HEK293T (cell line): ENCODE measurements at regions not wholly inside any gene's neighbourhood (a gene's known extent, or its start where the extent isn't known, plus 50 kb on each side); places are given as distances from the start of the nearest gene placed in this dataset.

ENCODE experiments used
- CTCF ChIA-PET: fragments of 350-600 bp; formaldehyde crosslinking; extraction: SDS; loops from one replicate; lab custom pipeline; 2021; ENCODE audit warnings: antibody characterized with exemption, inconsistent platforms; lab: Yijun Ruan, JAX
- POLR2A ChIA-PET: fragments of 350-600 bp; formaldehyde crosslinking; extraction: SDS; loops from one replicate; lab custom pipeline; 2020; ENCODE audit warnings: antibody characterized with exemption, inconsistent platforms; lab: Yijun Ruan, JAX
- DNase-seq: peaks from one replicate; pipeline ENCODE4 v3.0.0; 2012; ENCODE audit warnings: mixed read lengths; ENCODE audit errors: extremely low spot score
- ARNT ChIP-seq: fragments of 450-650 bp; IDR thresholded peaks from 2 replicates; pipeline ENCODE4 v1.6.1; 2017; ENCODE audit warnings: mild to moderate bottlenecking
- BHLHE40 ChIP-seq: fragments of 450-650 bp; IDR thresholded peaks from 2 replicates; pipeline ENCODE4 v1.6.1; 2016; ENCODE audit warnings: mild to moderate bottlenecking, moderate library complexity, borderline replicate concordance
- CTBP1 ChIP-seq: fragments of 450-650 bp; IDR thresholded peaks from 2 replicates; pipeline ENCODE4 v1.6.1; 2016; ENCODE audit warnings: borderline replicate concordance
- ELF4 ChIP-seq: fragments of 450-650 bp; IDR thresholded peaks from 2 replicates; pipeline ENCODE4 v1.6.1; 2017; ENCODE audit warnings: antibody characterized with exemption
- FOXA1 ChIP-seq: fragments of 450-650 bp; IDR thresholded peaks from 2 replicates; pipeline ENCODE4 v1.6.1; 2016; ENCODE audit warnings: mild to moderate bottlenecking
- FOXK2 ChIP-seq: fragments of 450-650 bp; IDR thresholded peaks from 2 replicates; pipeline ENCODE4 v1.6.1; 2016; ENCODE audit warnings: mild to moderate bottlenecking
- FOXM1 ChIP-seq: fragments of 450-650 bp; IDR thresholded peaks from 2 replicates; pipeline ENCODE4 v1.6.1; 2017; ENCODE audit warnings: mild to moderate bottlenecking, borderline replicate concordance
- HDGF ChIP-seq: fragments of 450-650 bp; IDR thresholded peaks from 2 replicates; pipeline ENCODE4 v1.6.1; 2017; ENCODE audit warnings: antibody characterized with exemption, borderline replicate concordance
- L3MBTL2 ChIP-seq: fragments of 450-650 bp; conservative IDR thresholded peaks from 2 replicates; pipeline ENCODE4 v1.6.1; 2016; ENCODE audit warnings: mild to moderate bottlenecking
- LEF1 ChIP-seq: fragments of 450-650 bp; IDR thresholded peaks from 2 replicates; pipeline ENCODE4 v1.6.1; 2017; ENCODE audit warnings: mild to moderate bottlenecking, borderline replicate concordance
- NFRKB ChIP-seq: fragments of 450-650 bp; IDR thresholded peaks from 2 replicates; pipeline ENCODE4 v1.6.1; 2016; ENCODE audit warnings: mild to moderate bottlenecking, moderate library complexity
- PKNOX1 ChIP-seq: fragments of 450-650 bp; IDR thresholded peaks from 2 replicates; pipeline ENCODE4 v1.6.1; 2016
- SP1 ChIP-seq: fragments of 450-650 bp; IDR thresholded peaks from 2 replicates; pipeline ENCODE4 v1.6.1; 2017
- SUZ12 ChIP-seq: fragments of 450-650 bp; IDR thresholded peaks from 2 replicates; pipeline ENCODE4 v1.6.1; 2016; ENCODE audit warnings: mild to moderate bottlenecking
- TARDBP ChIP-seq: fragments of 450-650 bp; IDR thresholded peaks from 2 replicates; pipeline ENCODE4 v1.6.1; 2016
- ZNF384 ChIP-seq: fragments of 450-650 bp; IDR thresholded peaks from 2 replicates; pipeline ENCODE4 v1.6.1; 2016

DNA sequence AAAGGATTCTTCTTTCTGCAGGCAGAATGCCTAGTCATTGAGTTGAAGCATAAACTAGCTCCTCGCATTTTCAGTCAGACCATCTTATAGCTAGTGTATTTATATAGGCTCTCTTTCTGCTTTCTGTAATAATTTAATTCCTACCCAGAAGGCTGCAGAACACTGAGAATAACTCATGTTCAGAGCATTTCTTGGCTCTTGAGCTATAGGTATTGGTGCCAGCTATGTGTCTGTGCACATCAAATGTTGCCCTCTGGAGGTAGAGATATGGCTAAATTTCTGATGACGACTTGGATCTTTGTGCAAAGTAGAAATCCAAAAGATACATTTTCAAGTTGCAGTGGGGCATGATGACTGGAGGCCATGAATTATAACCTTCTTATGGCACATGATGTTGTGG lies 336.2 kb upstream of the TPM1 start:
- TF ChIP-seq HDGF (no peak), LEF1 (no peak), SUZ12 (no peak), CTBP1 (no peak), L3MBTL2 (no peak), ZNF384 (no peak), TARDBP (no peak), SP1 (no peak), ELF4 (no peak), ARNT (no peak), PKNOX1 (no peak), FOXK2 (no peak), FOXM1 (no peak), NFRKB (no peak), FOXA1 (no peak), BHLHE40 (no peak)
- CTCF ChIA-PET: no interaction called here
- DNase-seq: no peak
- POLR2A ChIA-PET: no interaction called here

GRCh38 chr15:62708470-62708869 lies 334.1 kb upstream of the TPM1 start:
- POLR2A ChIA-PET: no interaction called here
- CTCF ChIA-PET: no interaction called here
- no peak for TF ChIP-seq HDGF
- TF ChIP-seq NFRKB: no peak
- no peak for TF ChIP-seq ARNT
- no peak for TF ChIP-seq SP1
- no peak for TF ChIP-seq FOXA1
- no peak for TF ChIP-seq LEF1
- TF ChIP-seq FOXK2: no peak
- TF ChIP-seq L3MBTL2: no peak
- no peak for TF ChIP-seq TARDBP
- TF ChIP-seq ZNF384: no peak
- no peak for TF ChIP-seq PKNOX1
- no peak for TF ChIP-seq FOXM1
- DNase-seq: no peak

DNA sequence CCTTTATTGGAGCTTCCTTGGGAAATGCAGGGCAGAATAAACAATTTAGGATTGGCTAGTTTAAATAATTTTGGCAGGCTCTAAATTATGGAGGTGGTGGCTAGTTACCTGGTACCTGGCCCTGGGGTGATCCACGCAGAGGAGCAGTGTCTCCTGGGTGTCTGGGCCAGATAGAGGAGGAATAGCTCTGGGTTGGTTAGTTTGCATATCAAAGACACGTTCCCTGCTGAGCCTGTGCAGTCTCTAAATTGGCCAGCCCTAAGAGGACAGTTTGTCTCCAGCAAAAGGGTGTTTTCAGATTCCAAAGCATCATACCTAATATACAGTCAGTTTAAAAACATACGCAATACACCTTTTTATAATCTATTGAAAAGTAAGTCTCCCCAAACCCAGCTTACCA lies 333.3 kb upstream of the TPM1 start:
- no peak for TF ChIP-seq L3MBTL2
- TF ChIP-seq TARDBP: no peak
- no peak for TF ChIP-seq ZNF384
- TF ChIP-seq FOXM1: no peak
- TF ChIP-seq NFRKB: no peak
- TF ChIP-seq BHLHE40: no peak
- TF ChIP-seq HDGF: no peak
- no peak for TF ChIP-seq CTBP1
- no peak for TF ChIP-seq ARNT
- no peak for TF ChIP-seq FOXK2
- TF ChIP-seq PKNOX1: no peak
- no peak for TF ChIP-seq SUZ12
- no peak for TF ChIP-seq FOXA1
- no peak for TF ChIP-seq SP1
- TF ChIP-seq LEF1: no peak
- TF ChIP-seq ELF4: no peak
- DNase-seq: no peak
- CTCF ChIA-PET: no interaction called here
- POLR2A ChIA-PET: no interaction called here

DNA sequence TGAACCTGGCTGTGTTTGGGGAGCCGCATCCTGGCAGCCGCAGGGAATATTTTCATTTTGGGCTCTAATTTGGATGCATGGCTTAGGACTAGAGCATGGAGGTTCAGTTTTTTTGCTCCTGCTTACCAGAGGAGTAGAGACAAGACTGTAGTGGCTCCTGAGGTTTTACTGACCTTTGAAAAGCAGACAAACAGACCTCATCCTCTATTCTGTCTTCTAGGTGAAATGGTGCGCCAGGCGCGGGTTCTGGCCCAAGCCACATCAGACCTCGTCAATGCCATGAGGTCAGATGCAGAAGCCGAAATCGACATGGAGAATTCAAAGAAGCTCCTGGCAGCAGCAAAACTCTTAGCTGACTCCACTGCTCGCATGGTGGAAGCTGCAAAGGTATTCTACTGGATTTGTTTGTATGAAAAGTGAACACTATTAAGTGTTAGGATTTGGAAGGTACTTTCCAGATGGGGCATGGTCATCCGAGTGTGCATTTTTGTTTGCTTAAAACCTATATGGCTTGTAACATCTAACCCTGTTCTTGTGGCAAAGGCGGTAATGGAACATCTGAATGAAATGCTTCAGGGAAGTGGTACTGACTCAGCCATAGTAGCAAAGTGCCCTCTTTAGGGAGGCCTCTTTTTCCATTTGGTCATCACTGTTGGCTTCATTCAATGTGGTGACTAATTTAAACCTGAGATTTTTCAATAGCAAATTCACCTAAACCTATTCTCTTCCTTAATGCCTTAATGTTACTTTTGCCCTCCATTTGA lies 330.7 kb upstream of the TPM1 start:
- no peak for DNase-seq
- CTCF ChIA-PET: interaction anchor here (0.8 kb wide), 1 partner anchor 30 kb away, joined by 6 read pairs; no protein-coding TSS in a partner anchor

More for the DNA sequence above, 330.7 kb upstream of the TPM1 start:
- TF ChIP-seq ZNF384: no peak
- no peak for TF ChIP-seq FOXK2
- TF ChIP-seq CTBP1: no peak
- TF ChIP-seq NFRKB: no peak
- TF ChIP-seq SP1: no peak
- TF ChIP-seq LEF1: no peak
- TF ChIP-seq PKNOX1: no peak
- no peak for TF ChIP-seq TARDBP
- no peak for TF ChIP-seq FOXA1
- TF ChIP-seq ARNT: no peak
- no peak for TF ChIP-seq BHLHE40
- TF ChIP-seq FOXM1: no peak
- no peak for TF ChIP-seq L3MBTL2
- no peak for TF ChIP-seq SUZ12
- TF ChIP-seq ELF4: no peak
- no peak for TF ChIP-seq HDGF
- POLR2A ChIA-PET: no interaction called here
